GM12873 (cell line): ENCODE measurements at regions not wholly inside any gene's neighbourhood (a gene's known extent, or its start where the extent isn't known, plus 50 kb on each side); places are given as distances from the start of the nearest gene placed in this dataset.

Experiments
- TF ChIP-seq, protein P1 (sequence below): IDR thresholded peaks from 2 replicates; pipeline ENCODE4 v1.5.1; 2012; ENCODE audit warnings: low read depth, mild to moderate bottlenecking, moderate library complexity, low read length, control low read depth; ENCODE audit not compliant: insufficient read depth; ENCODE audit errors: missing control alignments

DNA sequence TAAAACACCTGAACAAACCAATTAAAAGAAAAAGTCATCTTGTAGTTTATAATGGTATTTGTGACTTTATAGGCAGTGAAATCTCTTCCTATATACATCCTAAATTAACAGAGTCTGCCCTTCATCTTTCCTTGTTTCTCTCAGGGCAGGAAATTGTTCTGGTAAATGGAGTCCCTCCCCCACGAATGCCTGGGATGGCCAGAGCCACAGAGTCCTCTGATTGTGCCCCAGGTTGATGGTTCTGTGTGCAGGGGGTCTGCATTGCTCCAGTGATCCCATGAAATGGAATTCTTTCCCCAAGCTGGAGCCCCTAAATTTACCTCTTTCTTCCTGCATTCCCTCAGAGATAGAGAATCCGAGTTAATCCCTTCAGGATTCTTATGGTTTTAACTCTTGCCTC lies 155.5 kb downstream of the MTX2 start:
- TF ChIP-seq, protein P1, sequence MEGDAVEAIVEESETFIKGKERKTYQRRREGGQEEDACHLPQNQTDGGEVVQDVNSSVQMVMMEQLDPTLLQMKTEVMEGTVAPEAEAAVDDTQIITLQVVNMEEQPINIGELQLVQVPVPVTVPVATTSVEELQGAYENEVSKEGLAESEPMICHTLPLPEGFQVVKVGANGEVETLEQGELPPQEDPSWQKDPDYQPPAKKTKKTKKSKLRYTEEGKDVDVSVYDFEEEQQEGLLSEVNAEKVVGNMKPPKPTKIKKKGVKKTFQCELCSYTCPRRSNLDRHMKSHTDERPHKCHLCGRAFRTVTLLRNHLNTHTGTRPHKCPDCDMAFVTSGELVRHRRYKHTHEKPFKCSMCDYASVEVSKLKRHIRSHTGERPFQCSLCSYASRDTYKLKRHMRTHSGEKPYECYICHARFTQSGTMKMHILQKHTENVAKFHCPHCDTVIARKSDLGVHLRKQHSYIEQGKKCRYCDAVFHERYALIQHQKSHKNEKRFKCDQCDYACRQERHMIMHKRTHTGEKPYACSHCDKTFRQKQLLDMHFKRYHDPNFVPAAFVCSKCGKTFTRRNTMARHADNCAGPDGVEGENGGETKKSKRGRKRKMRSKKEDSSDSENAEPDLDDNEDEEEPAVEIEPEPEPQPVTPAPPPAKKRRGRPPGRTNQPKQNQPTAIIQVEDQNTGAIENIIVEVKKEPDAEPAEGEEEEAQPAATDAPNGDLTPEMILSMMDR = no peak

DNA sequence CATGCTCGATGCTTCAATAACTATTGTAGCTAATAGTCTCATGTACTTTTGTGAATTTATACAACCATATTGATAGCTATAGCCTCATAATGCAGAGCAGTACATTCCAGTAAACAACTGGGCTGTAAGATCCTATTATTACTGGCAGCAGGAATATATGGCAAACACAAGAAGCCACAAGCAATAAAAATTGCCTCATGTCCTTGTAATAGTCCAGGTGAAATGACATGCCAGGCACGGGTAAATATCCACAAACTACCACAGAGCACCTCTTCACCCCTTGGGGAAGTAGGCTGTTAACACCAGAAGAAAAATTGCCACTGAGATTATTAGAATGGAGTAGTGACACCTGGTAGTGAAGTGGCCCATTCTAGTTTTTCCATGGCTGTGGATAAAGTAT lies 158.3 kb downstream of the MTX2 start:
- TF ChIP-seq, protein P1 = no peak

DNA sequence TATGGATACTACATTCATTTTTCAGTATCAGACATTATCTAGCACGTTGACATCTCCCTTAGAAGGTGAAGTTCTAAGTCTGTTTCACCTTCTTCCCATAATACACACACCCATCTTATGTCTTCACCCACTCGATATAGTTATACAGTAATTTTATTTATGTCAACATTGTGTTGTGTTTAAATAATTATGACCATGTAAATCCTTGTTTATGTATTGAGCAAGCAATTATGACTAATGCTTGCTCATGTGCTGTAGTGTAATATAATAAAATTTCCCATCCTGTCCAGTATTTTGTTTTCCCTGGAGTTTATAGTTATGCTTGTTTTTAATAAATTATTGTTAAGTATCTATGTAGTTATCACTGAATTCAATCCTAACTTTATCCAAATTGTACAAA lies 163.2 kb downstream of the MTX2 start:
- TF ChIP-seq, protein P1 = no peak

GRCh38 chr2:176435729-176436128 lies 166.5 kb downstream of the MTX2 start:
- TF ChIP-seq, protein P1 = no peak

- TF ChIP-seq, protein P1 = no peak
Observed at GRCh38 chr2:176443946-176444345, 174.7 kb downstream of the MTX2 start.

- TF ChIP-seq, protein P1 = no peak
Observed at GRCh38 chr2:176445956-176446355, 176.7 kb downstream of the MTX2 start.

DNA sequence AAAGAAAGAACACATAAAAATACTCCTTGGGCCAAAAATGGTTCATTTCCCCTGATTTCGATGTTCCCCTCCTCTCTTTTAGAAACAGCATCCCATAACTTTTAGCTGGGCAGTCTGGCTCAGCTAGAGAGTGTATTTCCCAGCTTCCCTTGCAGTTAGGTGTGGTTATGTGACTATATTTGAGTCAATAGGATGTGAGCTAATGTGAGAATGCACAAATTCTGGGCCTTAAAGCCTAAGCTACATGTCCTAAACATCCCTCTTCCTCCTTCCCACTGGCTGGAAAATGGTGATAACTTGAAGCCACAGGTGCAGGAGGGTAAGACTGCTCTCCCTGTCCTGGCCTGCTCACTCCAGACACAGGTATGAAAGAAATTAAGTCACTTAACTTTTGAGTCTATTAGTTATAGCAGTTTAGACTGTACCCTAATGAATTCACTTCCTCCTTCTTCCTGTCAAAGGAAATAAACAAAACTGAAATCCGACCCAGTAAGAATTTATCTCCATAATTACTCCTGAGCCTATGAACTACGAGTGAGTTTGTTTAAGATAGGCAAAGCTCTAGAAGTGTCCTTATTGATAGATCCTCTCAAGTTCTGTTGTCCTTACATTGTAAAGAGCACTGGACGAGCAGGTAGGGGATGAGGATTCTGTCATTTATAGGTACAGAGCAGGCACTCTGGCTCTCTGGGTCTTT lies 177.6 kb downstream of the MTX2 start:
- TF ChIP-seq, protein P1 = no peak
